ENCODE measurements at regions not wholly inside any gene's neighbourhood (a gene's known extent, or its start where the extent isn't known, plus 50 kb on each side); places are given as distances from the start of the nearest gene placed in this dataset.

DNA sequence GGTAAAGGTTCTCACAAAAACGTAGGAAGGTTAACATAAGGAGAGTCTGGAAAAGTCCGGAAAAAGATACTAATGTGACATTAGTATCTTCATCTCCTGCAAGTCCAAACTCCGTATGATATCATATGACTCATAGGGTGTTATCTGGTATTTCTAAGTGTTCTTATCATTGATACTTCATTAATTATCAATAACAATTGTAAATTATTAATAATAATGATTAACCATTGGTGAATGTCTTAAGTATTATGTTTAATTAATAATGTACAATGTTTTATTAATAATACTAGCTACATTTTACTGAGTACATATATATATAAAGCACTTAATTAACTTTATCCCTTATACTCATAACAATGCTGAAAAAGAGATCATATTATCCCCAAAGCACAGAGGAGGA, 402.4 kb downstream of the SEMA3D start:
- TF ChIP-seq GATA2 (IDR thresholded peaks at IDR 0.05; ENCODE audit: low read depth, low read length) = no peak
- no peak for TF ChIP-seq GATA3 (IDR thresholded peaks at IDR 0.05; ENCODE audit: low read depth, low read length)

All from SH-SY5Y (cell line).